HG03457 (cell line): ENCODE measurements at regions not wholly inside any gene's neighbourhood (a gene's known extent, or its start where the extent isn't known, plus 50 kb on each side); places are given as distances from the start of the nearest gene placed in this dataset.

Experiments
- ATAC-seq: cut with Tn5 transposase; IDR thresholded peaks from one replicate; pipeline ENCODE4 v1.9.1; 2021; ENCODE audit warnings: moderate number of reproducible peaks; ENCODE audit not compliant: unreplicated experiment

DNA sequence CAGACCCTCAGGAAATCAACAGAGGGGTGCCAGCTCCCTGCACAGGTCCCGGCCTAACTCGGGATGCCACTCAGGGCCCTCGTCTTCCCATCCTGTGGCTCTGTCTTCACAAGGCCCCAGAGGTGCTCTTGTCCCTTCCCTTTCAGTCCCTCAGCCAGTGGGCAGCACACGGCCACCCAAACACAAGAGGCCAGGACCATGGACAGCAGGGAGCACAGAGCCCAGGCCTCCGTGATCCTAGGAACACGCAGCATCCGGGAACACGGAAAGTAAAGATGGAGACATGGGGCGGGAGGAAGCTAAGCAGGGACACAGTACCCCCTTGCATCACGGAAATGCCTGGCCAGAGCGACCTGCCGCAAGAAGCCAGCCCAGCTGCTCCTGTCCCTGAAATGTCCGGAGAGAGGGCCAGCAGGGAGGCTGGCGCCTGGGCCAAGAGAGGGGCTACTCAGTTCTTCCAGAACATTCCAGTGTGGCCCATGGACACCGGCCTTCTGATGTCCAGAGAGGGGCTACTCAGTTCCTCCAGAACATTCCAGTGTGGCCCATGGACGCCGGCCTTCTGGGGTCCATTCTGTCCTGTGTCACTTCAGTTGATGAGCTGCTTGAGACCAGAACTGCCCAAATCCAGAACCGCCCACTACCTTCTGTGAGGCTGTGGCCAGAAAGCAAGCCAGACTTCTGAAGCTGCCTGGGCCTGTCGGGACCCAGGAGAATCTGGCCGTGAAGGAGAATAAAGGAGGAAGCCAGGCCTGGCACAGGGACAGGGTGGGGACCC lies 274.0 kb downstream of the BRD1 start:
- ATAC-seq: no peak

DNA sequence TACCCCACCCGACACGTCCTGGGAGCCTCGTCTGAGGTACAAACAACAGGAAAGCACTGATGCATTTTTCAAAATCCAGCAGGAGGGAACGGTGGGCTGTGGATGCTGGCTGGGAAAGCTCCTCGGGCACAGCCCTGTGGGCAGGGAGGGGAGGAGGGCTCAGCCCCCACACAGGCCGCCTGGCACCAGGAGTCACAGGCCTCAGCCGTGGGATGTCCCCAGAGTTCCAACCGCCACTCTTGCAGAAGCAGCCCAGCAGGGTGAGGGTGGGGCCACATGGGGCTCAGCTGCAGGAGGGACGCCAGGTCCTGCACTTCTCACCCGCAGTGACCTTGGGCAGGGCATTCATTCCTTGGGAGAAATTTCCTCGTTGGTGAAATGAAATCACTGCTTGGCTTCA lies 274.6 kb downstream of the BRD1 start:
- no peak for ATAC-seq

- no peak for ATAC-seq
These were observed 275.6 kb downstream of the BRD1 start for GRCh38 chr22:49551897-49552614.

DNA sequence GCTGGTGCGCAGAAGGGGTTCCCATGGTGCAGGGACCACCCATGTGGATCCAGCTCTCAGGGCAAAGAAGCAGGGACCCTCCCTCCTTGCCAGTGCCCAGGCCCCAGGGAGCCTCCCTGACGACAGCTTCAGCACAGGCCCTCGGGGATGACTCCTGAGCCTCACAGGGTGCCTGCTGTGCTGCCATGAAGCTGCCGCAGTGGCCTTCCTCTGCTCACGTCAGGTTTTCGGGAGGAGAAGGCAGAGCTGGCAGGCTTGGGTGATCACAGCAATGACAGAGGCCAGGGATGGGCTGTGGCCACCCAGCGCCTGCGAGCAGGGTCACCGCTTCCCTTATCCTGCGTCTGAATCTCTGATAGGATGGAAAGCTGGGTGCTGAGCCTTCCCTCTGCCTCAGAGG lies 276.2 kb downstream of the BRD1 start:
- no peak for ATAC-seq

GRCh38 chr22:49550766-49551362 lies 276.8 kb downstream of the BRD1 start:
- no peak for ATAC-seq

GRCh38 chr22:49550141-49550430 lies 277.6 kb downstream of the BRD1 start:
- no peak for ATAC-seq

- no peak for ATAC-seq
These were observed 278.2 kb downstream of the BRD1 start for GRCh38 chr22:49549256-49550140.

DNA sequence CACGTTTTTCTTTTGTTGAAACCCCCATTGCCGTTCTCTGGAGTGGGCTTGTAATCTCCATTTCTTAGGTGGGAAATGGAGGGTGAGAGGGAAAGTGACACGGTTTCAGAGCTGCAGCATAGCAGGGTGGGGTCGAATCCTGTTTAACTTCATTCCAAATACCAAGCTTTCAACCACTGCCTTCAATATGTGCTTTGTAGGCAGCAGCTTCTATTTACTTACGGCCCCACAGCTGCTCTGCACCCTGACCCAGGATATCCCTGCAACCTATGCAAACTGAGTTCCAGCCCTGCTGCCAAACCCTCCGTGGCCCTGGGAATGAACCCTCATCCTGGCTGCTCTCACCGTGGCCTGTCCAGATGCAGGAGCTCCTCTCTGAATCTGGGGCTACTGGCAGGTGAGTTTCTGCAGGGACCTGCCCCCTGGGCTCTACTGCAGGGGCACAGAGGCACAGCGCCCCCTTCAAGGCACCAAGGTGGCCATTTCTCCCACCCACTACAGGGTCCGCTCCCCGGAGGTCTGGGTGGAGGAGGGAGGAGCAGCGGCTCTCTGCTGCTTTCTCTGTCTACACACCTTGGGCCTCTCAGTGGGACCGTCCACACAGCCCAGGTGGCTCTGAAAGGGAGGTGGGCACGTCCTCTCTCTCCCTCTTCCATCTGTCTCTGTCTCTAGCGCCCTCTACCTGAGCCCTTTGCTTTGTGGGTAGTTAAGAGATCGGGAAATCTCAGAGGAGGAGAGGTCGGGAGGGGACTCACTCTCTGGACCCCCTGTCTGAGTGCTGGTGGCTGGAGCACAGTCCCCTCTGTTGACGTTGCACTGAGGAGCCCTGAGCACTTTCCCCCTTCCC lies 279.1 kb downstream of the BRD1 start:
- no peak for ATAC-seq

- no peak for ATAC-seq
These were observed 279.9 kb downstream of the BRD1 start for GRCh38 chr22:49547751-49548239.

- no peak for ATAC-seq
These were observed 280.7 kb downstream of the BRD1 start for GRCh38 chr22:49546811-49547585.

DNA sequence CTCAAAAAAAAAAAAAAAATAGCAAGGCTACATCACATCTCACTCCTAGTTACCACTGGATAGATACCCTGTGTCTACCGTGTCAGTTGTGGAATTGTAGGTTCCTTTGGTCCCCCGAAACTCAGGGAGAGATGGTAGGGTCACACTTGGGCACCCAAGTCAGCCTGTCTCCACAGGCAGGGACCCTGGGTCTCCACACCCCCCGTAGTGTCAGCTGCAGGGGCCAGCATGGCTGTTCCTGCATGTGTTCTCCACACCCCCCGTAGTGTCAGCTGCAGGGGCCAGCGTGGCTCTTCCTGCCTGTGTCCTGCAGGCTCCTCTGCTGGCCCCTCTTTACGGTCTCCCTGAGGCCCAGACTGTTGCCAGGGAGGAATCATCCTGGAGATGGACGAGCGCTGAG lies 282.1 kb downstream of the BRD1 start:
- ATAC-seq: no peak

- no peak for ATAC-seq
These were observed 283.4 kb downstream of the BRD1 start for GRCh38 chr22:49544286-49544685.

DNA sequence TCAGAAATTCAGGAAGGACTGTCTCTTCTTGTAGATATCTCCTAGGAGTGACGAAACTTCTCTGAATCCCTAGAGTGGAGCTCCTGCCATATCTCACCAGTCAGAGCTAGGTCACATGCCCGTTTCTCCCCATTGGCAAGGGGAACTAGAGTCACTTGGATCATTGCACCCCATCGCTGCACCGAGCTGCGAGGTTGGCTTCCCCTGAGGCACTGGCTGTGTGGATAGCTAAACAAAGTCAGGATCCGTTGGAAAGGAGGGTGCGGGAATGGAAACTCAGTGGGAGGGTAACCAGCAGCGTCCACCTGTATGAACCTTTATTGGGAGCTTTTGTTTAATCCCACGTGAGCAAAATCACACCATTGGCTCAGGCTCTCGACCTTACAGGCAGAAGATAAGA lies 283.8 kb downstream of the BRD1 start:
- no peak for ATAC-seq

- no peak for ATAC-seq
These were observed 285.9 kb downstream of the BRD1 start for GRCh38 chr22:49541693-49542230.

DNA sequence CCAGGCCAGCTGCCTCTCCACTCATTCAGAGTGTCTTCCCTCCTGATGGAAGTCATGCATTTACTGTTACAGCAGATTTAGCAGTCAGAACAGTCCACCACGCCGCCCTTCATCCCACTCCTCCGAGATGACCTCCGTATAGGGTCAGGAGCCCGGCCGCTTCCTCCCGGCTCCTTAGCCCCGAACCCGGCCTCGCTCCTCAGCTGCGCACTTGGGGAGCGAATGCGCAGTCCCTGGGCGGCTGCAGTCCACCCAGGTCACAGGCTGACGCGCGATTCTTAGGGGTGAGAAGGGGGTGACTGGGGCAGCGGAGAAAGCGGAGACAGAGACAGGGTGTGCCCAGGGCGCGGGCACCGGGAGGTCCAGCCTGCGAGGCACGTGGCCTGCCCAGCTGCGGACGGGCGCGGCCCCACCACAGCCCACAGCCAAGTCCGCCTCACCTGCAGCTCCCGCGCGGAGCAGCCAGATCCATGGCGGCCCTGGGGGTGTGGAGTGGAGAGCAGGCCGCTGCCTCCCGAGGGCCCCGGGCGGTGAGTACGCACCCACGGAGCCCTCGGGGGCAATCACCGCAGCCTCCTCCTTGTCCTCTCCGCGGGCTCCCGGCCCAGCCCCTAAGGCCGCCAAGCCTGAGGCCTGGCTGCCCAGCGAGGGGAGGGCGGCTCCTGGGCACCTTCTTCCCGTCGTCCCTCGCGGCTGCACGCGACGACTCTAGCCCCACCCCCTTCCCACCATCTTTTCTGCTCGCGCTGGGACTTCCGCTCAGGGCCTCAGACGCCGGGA lies 286.6 kb downstream of the BRD1 start:
- no peak for ATAC-seq

DNA sequence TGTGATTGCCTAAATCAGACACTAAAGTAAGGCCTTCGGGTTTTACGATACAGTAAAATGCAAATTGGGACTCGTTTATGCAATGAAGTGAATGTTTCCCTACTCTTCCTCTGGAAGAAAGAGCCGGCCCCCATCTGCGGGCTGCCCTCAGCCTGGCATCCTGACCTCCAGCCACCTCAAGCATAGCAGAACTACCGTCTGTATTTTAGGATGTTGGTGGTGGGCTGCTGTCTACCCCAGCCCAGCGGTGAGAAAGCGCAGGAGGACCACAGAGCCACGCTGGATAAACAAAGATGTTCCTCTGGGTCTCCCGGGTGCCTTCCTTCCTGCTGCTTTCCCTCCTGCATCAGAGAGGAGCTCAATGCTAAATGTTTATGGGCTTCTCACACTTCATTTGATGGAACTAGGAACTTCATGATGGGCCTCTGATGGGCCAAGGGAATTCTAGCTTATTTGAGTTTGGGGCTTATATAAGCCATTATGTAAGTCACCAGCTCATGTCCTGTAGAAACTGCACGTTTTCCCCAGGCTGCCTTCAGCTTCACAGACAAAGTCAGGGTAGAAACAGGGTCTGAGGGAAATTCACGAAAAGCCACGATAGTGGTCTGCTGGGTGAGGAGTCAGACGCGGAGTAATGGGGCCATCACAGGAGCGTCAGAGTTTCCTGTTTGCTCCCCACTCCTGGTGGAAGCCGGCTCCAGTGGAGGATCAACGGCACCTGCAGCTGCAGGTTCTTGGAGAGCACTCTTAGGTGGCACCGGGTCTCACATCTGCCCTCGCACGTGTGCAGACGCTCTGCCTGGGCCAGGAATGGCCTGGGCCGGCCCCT lies 287.4 kb downstream of the BRD1 start:
- ATAC-seq: no peak

DNA sequence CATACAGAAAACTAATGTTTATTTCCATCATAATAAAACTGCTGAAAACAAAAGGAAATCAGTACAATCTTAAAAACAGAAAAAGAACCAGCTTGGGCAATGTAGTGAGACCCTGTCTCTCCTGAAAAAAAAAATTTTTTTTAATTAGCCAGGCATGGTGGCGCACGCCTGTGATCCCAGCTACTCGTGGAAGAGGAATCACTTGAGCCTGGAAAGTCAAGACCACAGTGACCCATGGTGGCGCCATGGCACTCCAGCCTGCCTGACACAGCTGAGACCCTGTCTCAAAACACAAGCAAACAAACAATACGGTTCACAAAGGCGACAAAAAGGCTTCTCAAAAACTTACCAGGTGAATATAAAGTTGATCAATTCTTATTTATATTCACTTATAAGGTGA lies 289.7 kb downstream of the BRD1 start:
- no peak for ATAC-seq
